HFFc6 (cell line): ENCODE measurements at regions not wholly inside any gene's neighbourhood (a gene's known extent, or its start where the extent isn't known, plus 50 kb on each side); places are given as distances from the start of the nearest gene placed in this dataset.

ENCODE experiments used
- DNase-seq: peaks from one replicate; pipeline ENCODE4 v3.0.0-alpha.2; 2018
- H3K27ac Mint-ChIP-seq: 2 replicates; pipeline ENCODE4 v1.8.0; 2020; ENCODE audit warnings: mild to moderate bottlenecking, mixed read lengths
- H3K27me3 Mint-ChIP-seq: 2 replicates; pipeline ENCODE4 v1.8.0; 2021; ENCODE audit warnings: mild to moderate bottlenecking, moderate library complexity, mixed read lengths; ENCODE audit not compliant: insufficient read depth
- H3K36me3 Mint-ChIP-seq: 2 replicates; pipeline ENCODE4 v1.8.0; 2021; ENCODE audit warnings: low read depth, mixed read lengths
- H3K4me1 Mint-ChIP-seq: 2 replicates; pipeline ENCODE4 v1.8.0; 2020; ENCODE audit warnings: low read depth, mixed read lengths
- H3K4me3 Mint-ChIP-seq: 2 replicates; pipeline ENCODE4 v1.8.0; 2020; ENCODE audit warnings: mild to moderate bottlenecking, moderate library complexity, mixed read lengths
- H3K9me3 Mint-ChIP-seq: 2 replicates; pipeline ENCODE4 v1.8.0; 2020; ENCODE audit warnings: mild to moderate bottlenecking, mixed read lengths
- TF ChIP-seq, protein P1 (sequence below): fragments of 200-600 bp; sonication (generic); IDR thresholded peaks from 2 replicates; pipeline ENCODE4 v1.5.0; 2021; ENCODE audit warnings: antibody characterized with exemption, mild to moderate bottlenecking

DNA sequence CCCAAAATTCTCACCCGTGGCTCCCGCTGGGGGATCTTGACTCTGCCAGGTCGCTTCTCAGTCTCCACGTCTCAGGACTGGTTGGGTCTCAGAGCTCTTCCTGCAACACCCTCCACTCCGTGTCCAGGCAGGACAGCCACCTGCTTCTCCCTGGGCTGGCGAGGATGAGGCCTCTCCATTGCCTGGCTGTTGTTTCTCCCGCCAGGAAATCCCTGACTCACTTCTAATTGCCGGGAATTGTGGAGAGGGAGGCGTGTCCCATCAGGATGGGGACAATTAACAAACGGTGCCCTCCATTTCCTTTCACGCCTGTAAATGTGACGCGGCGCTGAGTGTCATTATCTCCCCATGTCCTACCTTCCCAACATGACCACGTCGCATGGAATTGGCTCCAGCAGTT is 204.5 kb downstream of the RBFOX3 start:
- Mint-ChIP-seq H3K4me1 (peaks cover 2% of the 10 kb centered on the region), H3K27me3 (peaks cover 15% of the 10 kb centered on the region), H3K27ac (no peak overlapping the region), H3K4me3 (no peak overlapping the region), H3K9me3 (no peaks in the 10 kb centered on the region), H3K36me3 (no peaks in the 10 kb centered on the region)
- TF ChIP-seq, protein P1, sequence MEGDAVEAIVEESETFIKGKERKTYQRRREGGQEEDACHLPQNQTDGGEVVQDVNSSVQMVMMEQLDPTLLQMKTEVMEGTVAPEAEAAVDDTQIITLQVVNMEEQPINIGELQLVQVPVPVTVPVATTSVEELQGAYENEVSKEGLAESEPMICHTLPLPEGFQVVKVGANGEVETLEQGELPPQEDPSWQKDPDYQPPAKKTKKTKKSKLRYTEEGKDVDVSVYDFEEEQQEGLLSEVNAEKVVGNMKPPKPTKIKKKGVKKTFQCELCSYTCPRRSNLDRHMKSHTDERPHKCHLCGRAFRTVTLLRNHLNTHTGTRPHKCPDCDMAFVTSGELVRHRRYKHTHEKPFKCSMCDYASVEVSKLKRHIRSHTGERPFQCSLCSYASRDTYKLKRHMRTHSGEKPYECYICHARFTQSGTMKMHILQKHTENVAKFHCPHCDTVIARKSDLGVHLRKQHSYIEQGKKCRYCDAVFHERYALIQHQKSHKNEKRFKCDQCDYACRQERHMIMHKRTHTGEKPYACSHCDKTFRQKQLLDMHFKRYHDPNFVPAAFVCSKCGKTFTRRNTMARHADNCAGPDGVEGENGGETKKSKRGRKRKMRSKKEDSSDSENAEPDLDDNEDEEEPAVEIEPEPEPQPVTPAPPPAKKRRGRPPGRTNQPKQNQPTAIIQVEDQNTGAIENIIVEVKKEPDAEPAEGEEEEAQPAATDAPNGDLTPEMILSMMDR: no peak
- DNase-seq: no peak

DNA sequence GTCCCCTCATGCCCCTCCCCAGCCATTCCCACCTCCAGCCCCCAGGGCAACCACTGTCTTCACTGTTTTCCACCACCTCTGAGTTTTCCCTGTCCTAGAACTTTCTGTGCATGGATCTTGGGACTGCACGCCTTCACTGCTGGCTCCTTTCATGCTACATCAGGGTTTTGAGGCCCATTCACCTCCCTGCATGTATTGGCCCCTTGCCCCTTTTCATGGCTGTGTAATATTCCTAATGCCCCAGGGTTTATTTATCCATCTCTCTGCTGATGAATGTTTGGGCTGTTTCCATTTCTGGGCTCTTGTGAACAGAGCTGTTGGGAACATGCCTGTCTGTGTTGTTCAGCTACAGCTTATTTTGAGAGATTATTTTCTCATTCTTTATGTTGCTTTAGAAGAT is 205.0 kb downstream of the RBFOX3 start:
- Mint-ChIP-seq H3K9me3 (no peaks in the 10 kb centered on the region), H3K27me3 (peaks cover 16% of the 10 kb centered on the region), H3K4me1 (peaks cover 7% of the 10 kb centered on the region), H3K27ac (no peak overlapping the region), H3K4me3 (no peak overlapping the region), H3K36me3 (no peaks in the 10 kb centered on the region)
- no peak for DNase-seq
- TF ChIP-seq, protein P1: no peak

GRCh38 chr17:79404136-79404911 is 206.5 kb downstream of the RBFOX3 start:
- Mint-ChIP-seq H3K4me3 (no peak overlapping the region), H3K36me3 (no peaks in the 10 kb centered on the region), H3K27me3 (peaks cover 22% of the 10 kb centered on the region), H3K27ac (no peak overlapping the region), H3K9me3 (no peaks in the 10 kb centered on the region), H3K4me1 (peaks cover 11% of the 10 kb centered on the region)
- no peak for DNase-seq
- TF ChIP-seq, protein P1: no peak

DNA sequence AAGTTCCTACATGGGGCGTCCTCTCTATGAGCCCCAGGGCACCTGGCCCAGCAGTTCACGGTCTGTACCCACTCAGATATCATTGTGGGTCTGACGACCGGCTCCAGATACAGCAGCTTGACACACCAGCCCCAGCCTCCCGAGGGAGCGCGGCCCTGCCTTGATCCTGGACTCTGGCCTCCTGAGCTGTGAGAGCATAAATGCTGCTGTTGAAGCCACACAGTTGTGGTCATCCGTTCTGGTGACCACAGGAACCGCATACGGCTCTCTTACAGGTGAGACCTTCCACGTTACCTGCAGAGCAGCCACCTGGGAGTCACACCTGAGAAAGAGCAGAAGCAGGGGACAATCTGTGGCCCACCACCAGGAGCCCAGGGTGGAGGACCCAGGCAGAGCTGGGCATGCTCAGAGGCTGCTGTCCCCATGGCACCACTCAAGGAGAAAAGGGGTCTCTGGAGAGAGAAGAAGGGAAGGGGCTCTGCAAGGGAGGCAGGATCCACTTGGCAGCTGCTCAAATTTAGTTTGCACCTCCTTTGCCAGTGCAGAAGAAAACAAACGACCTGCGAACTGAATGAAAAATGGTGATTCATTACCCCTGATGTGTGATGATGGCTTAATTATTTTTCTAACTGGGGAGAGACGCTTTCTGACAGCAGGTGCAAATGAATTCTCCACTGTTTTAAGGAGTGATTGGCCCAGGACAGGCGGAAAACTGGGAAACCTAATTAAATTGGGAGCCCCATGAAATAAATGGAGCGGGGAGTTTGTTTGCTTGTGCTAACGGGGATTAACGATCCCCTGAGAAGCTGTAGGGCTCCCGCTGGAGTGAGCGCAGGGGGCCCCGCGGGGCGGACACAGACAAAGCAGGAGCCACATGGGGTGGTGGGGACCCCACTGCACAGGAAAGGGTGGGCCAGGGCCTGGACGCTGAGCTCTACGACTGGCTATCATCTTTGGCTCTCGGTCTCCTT is 208.9 kb downstream of the RBFOX3 start:
- Mint-ChIP-seq H3K4me3 (no peak overlapping the region), H3K4me1 (peaks cover 11% of the 10 kb centered on the region), H3K27me3 (peaks cover 28% of the 10 kb centered on the region), H3K27ac (no peak overlapping the region), H3K36me3 (no peaks in the 10 kb centered on the region), H3K9me3 (no peaks in the 10 kb centered on the region)
- TF ChIP-seq, protein P1: no peak
- DNase-seq: no peak

DNA sequence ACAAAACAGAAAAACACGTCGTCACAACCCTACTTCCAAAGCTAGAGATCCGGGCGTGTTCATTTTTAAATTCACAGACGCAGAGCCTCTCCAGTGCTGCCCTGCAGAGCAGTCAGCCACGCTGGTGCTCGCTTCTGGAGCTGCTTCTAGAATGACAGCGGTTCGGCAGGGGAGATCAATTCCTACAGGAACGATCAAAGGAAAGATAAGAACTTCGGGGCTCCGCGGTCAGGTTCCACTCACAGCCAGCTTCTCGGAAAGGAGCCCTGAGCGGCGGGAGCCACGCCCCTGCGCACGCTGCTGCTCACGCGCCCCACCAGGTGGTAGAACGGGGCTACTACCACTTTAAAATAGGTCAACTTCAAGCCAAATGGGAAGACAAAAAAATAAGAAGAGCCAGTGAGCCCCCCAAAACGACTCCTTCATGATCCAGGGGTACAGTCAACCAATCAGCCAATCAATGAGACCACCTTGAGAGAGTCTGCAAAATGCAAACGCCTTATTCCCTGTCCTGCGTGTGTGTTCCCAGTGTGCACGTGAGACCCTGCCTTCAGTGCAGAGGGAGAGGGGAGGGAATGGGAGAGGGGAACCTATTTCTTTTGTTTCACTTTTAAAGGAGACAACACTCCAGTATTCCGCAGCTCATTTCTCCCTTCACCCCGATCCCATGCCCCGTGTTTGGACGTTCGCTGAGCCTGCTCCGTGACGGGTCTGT is 209.7 kb downstream of the RBFOX3 start:
- Mint-ChIP-seq H3K4me3 (peak overlapping the region; percentile 81), H3K36me3 (no peaks in the 10 kb centered on the region), H3K4me1 (peaks cover 11% of the 10 kb centered on the region), H3K27ac (no peak overlapping the region), H3K27me3 (peaks cover 29% of the 10 kb centered on the region), H3K9me3 (no peaks in the 10 kb centered on the region)
- TF ChIP-seq, protein P1: peak; percentile 90
- DNase-seq: peak; percentile 37
